ENCODE measurements at regions not wholly inside any gene's neighbourhood (a gene's known extent, or its start where the extent isn't known, plus 50 kb on each side); places are given as distances from the start of the nearest gene placed in this dataset.
"Not testable (repeated sequence)": the region's sequence is repeated elsewhere in the genome, so short reads cannot be mapped to it uniquely, and the experiment has no call there.

DNA sequence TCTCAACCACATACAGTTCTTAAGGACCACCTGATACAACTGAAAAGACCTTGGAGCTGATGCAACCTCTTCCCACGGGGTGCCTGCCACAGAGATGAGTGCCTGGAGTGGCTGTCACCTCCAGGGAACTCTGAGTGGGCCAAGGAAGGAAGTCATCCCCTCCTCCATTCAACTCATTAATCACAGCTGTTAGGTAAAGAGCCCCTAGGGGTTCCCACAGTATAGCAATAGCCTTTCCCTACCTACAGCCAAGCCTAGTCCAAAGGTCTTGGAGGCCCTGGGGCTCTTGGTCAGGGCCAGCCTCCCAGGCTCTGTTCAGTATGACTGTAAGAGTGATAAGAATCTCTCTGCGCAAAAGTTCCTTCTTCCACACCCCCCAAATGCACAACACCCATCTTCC is 70.4 kb upstream of the NFE2L3 start:
- no peak overlapping the region for H3K4me3 Mint-ChIP-seq
- H3K4me1 Mint-ChIP-seq: peaks cover 41% of the 10 kb centered on the region
- H3K27ac Mint-ChIP-seq: no peak overlapping the region
- no peaks in the 10 kb centered on the region for H3K27me3 Mint-ChIP-seq (ENCODE audit: low read depth)
- H3K36me3 Mint-ChIP-seq: no peaks in the 10 kb centered on the region
- no peaks in the 10 kb centered on the region for H3K9me3 Mint-ChIP-seq
- TF ChIP-seq, protein P1, sequence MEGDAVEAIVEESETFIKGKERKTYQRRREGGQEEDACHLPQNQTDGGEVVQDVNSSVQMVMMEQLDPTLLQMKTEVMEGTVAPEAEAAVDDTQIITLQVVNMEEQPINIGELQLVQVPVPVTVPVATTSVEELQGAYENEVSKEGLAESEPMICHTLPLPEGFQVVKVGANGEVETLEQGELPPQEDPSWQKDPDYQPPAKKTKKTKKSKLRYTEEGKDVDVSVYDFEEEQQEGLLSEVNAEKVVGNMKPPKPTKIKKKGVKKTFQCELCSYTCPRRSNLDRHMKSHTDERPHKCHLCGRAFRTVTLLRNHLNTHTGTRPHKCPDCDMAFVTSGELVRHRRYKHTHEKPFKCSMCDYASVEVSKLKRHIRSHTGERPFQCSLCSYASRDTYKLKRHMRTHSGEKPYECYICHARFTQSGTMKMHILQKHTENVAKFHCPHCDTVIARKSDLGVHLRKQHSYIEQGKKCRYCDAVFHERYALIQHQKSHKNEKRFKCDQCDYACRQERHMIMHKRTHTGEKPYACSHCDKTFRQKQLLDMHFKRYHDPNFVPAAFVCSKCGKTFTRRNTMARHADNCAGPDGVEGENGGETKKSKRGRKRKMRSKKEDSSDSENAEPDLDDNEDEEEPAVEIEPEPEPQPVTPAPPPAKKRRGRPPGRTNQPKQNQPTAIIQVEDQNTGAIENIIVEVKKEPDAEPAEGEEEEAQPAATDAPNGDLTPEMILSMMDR (IDR thresholded peaks at IDR 0.05; ENCODE audit: unreplicated experiment): no peak
- no peak for DNase-seq (ENCODE audit: low spot score in 2 of 2, unreplicated experiment in 2 of 2)

DNA sequence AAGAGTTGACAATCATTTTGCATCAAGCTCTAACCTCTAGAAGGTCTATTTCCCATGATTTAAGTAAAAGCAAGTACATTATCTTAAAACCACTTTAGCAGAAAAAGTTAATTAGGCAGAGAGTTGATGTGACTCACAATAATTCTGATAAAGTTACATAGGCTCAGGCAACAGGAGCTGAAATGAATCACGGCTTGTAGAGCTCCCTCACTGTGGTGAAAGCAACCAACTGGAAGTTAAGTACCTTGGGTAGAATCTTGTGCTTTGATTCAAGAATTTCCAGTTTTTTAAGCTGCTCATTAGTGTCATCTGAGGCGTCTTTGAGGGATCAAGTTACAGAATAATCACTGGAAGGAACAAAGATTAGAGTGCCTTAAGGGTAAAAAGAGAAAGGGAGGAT is 68.9 kb upstream of the NFE2L3 start:
- no peak for DNase-seq (ENCODE audit: low spot score in 2 of 2, unreplicated experiment in 2 of 2)
- Mint-ChIP-seq H3K27ac (peak overlapping the region; percentile 81), H3K4me3 (peak overlapping the region; percentile 1), H3K36me3 (no peaks in the 10 kb centered on the region), H3K9me3 (no peaks in the 10 kb centered on the region), H3K27me3 (ENCODE audit: low read depth) (no peaks in the 10 kb centered on the region), H3K4me1 (peaks cover 54% of the 10 kb centered on the region)
- TF ChIP-seq, protein P1 (IDR thresholded peaks at IDR 0.05; ENCODE audit: unreplicated experiment): no peak

DNA sequence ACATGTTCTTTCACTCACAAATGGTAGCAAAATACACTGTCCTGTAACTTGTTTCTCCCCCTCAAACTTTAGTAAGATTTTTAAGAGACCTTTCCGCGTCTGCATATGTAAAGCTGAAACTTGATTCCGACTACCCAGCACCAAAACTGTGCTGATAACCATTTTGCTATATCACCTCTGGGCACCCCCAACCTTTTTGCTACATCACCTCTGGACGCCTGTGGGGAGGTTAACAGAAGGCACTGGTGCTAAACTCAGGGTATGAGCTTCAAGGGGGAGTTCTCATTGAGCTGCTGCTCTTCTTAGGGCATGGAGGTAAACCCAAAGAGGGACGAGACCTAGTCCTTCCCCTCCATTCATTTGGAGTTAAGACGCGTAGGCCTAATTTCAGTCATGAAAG is 67.6 kb upstream of the NFE2L3 start:
- DNase-seq (ENCODE audit: low spot score in 2 of 2, unreplicated experiment in 2 of 2): no peak
- no peaks in the 10 kb centered on the region for H3K27me3 Mint-ChIP-seq (ENCODE audit: low read depth)
- H3K27ac Mint-ChIP-seq: peak overlapping the region; percentile 45
- no peaks in the 10 kb centered on the region for H3K9me3 Mint-ChIP-seq
- H3K36me3 Mint-ChIP-seq: no peaks in the 10 kb centered on the region
- TF ChIP-seq, protein P1 (IDR thresholded peaks at IDR 0.05; ENCODE audit: unreplicated experiment): no peak
- H3K4me1 Mint-ChIP-seq: peaks cover 47% of the 10 kb centered on the region
- no peak overlapping the region for H3K4me3 Mint-ChIP-seq

DNA sequence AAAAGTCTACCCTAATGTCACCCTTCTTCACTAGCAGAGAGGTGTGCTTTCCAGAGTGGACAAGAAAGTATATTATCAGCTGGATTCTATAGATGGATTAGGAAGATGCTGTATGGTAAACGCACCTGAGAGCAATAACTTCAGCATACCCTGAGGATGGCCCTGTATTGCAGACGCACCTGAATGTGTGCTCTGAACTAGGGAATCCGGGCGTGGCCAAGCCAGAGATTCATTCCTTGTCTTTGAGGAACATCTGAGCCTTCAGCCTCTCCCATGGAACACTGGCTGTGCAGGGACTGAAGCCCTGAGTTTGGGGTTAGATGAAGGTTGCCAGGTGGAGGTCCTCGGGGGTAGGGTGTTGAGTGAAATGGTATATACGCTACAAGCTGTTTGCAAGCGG is 66.2 kb upstream of the NFE2L3 start:
- Mint-ChIP-seq H3K27me3 (ENCODE audit: low read depth) (no peaks in the 10 kb centered on the region), H3K27ac (no peak overlapping the region), H3K36me3 (no peaks in the 10 kb centered on the region), H3K4me3 (no peak overlapping the region), H3K4me1 (peaks cover 49% of the 10 kb centered on the region), H3K9me3 (no peaks in the 10 kb centered on the region)
- TF ChIP-seq, protein P1 (IDR thresholded peaks at IDR 0.05; ENCODE audit: unreplicated experiment): no peak
- no peak for DNase-seq (ENCODE audit: low spot score in 2 of 2, unreplicated experiment in 2 of 2)

DNA sequence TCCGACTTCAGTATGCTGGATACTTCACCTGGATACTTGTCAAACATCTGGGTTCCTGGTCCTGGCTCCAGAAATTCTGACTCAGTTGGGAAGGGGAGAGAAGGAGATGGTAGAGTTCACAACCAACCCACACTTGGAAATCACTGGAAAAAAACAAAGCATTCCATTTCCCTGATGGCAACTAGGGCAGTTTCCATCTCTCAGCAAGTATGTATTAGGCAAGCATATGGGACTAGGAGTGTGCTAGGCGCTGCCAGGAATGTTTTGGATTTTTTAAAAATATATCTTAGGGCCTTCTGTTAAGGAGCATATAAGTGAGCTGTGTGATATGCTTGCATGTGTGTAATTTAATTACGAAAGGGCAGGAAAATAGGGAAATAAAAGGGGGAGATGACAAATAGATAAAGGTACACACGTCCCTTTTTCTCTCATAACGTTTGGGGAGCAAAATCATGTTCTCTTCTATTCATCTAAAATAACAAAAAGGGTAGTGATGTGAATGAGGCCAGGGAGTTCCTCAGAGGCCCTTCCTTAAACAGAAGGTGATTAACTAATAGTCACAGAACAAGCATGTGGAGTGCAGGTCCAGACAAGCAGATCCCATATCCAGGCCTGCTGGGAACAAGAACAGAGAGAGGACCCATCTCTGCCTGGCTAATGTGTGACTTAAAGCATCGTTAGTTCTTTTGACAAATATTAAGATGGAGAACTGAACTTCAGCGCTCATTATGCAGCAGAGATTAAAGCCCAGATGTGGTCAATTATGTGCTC is 64.5 kb upstream of the NFE2L3 start:
- Mint-ChIP-seq H3K9me3 (no peaks in the 10 kb centered on the region), H3K27ac (peak overlapping the region; percentile 52), H3K27me3 (ENCODE audit: low read depth) (no peaks in the 10 kb centered on the region), H3K4me3 (no peak overlapping the region), H3K4me1 (peaks cover 48% of the 10 kb centered on the region), H3K36me3 (no peaks in the 10 kb centered on the region)
- DNase-seq (ENCODE audit: low spot score in 2 of 2, unreplicated experiment in 2 of 2): no peak
- TF ChIP-seq, protein P1 (IDR thresholded peaks at IDR 0.05; ENCODE audit: unreplicated experiment): no peak

DNA sequence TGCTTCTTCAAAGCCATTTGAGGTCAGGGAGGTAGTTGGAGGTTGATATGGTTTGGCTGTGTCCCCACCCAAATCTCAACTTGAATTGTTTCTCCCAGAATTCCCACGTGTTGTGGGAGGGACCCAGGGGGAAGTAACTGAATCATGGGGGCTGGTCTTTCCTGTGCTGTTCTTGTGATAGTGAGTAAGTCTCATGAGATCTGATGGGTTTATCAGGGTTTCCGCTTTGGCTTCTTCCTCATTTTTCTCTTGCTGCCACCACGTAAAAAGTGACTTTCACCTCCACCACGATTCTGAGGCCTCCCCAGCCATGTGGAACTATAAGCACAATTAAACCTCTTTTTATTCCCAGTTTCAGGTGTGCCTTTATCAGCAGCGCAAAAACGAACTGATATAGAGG is 62.5 kb upstream of the NFE2L3 start:
- peaks cover 33% of the 10 kb centered on the region for H3K4me1 Mint-ChIP-seq
- not testable (repeated sequence) for H3K27me3 Mint-ChIP-seq (ENCODE audit: low read depth); H3K4me3 Mint-ChIP-seq; DNase-seq (ENCODE audit: low spot score in 2 of 2, unreplicated experiment in 2 of 2); H3K27ac Mint-ChIP-seq; H3K9me3 Mint-ChIP-seq; H3K36me3 Mint-ChIP-seq

All from mesothelial cell of epicardium (in vitro differentiated cells).